ENCODE measurements at regions not wholly inside any gene's neighbourhood (a gene's known extent, or its start where the extent isn't known, plus 50 kb on each side); places are given as distances from the start of the nearest gene placed in this dataset.

GRCh38 chr11:57899378-57899777 lies 124.3 kb upstream of the OR9Q1 start:
- 82% methylated on average over 2 of the region's 2 CpGs for WGBS (ENCODE audit: low lambda C conversion rate, missing lambda C conversion rate)
- no peaks in the 10 kb centered on the region for H4K20me1 ChIP-seq (ENCODE audit: insufficient read depth, poor library complexity, severe bottlenecking)
- no peak overlapping the region for H3K4me3 ChIP-seq
- no peaks in the 10 kb centered on the region for H3K9me2 ChIP-seq (replicated peaks; ENCODE audit: insufficient read depth)
- no peak overlapping the region for H2AFZ ChIP-seq
- no peaks in the 10 kb centered on the region for H3K27me3 ChIP-seq
- H3K4me1 ChIP-seq (ENCODE audit: insufficient read depth): peaks cover 16% of the 10 kb centered on the region
- no peak overlapping the region for H3K4me2 ChIP-seq
- H3K36me3 ChIP-seq (replicated peaks; ENCODE audit: insufficient read depth, low read depth): no peaks in the 10 kb centered on the region
- no peaks in the 10 kb centered on the region for H3K9me3 ChIP-seq (ENCODE audit: low read depth)
- peak overlapping the region; percentile 27 for H3K27ac ChIP-seq
- TF ChIP-seq CTCF (IDR thresholded peaks at IDR 0.05; ENCODE audit: poor library complexity) (no peak), EZH2phosphoT487 (IDR thresholded peaks at IDR 0.05; ENCODE audit: low read depth, severe bottlenecking, unreplicated experiment) (no peak), EZH2 (IDR thresholded peaks at IDR 0.05; ENCODE audit: borderline replicate concordance) (no peak)
- peak; percentile 22 for DNase-seq (ENCODE audit: low spot score)
- H3K79me2 ChIP-seq: no peaks in the 10 kb centered on the region

- no peak overlapping the region for H3K4me2 ChIP-seq
- no peaks in the 10 kb centered on the region for H3K9me3 ChIP-seq (ENCODE audit: low read depth)
- no peaks in the 10 kb centered on the region for H3K79me2 ChIP-seq
- no peak overlapping the region for H2AFZ ChIP-seq
- no peak overlapping the region for H3K4me3 ChIP-seq
- H3K27me3 ChIP-seq: no peaks in the 10 kb centered on the region
- TF ChIP-seq EZH2 (IDR thresholded peaks at IDR 0.05; ENCODE audit: borderline replicate concordance) (no peak), CTCF (IDR thresholded peaks at IDR 0.05; ENCODE audit: poor library complexity) (no peak), EZH2phosphoT487 (IDR thresholded peaks at IDR 0.05; ENCODE audit: low read depth, severe bottlenecking, unreplicated experiment) (no peak)
- no peaks in the 10 kb centered on the region for H3K36me3 ChIP-seq (replicated peaks; ENCODE audit: insufficient read depth, low read depth)
- H3K27ac ChIP-seq: peak overlapping the region; percentile 69
- H4K20me1 ChIP-seq (ENCODE audit: insufficient read depth, poor library complexity, severe bottlenecking): no peaks in the 10 kb centered on the region
- peak; percentile 64 for DNase-seq (ENCODE audit: low spot score)
- no peaks in the 10 kb centered on the region for H3K9me2 ChIP-seq (replicated peaks; ENCODE audit: insufficient read depth)
- 27% methylated on average over 1 of the region's 1 CpG for WGBS (ENCODE audit: low lambda C conversion rate, missing lambda C conversion rate)
- H3K4me1 ChIP-seq (ENCODE audit: insufficient read depth): peaks cover 16% of the 10 kb centered on the region
Measured at GRCh38 chr11:57900320-57900719, 123.4 kb upstream of the OR9Q1 start.

GRCh38 chr11:57901278-57901677 lies 122.4 kb upstream of the OR9Q1 start:
- Histone ChIP-seq H3K4me1 (ENCODE audit: insufficient read depth) (peaks cover 16% of the 10 kb centered on the region), H3K36me3 (replicated peaks; ENCODE audit: insufficient read depth, low read depth) (no peaks in the 10 kb centered on the region), H3K9me2 (replicated peaks; ENCODE audit: insufficient read depth) (no peaks in the 10 kb centered on the region), H3K27me3 (no peaks in the 10 kb centered on the region), H3K79me2 (no peaks in the 10 kb centered on the region), H4K20me1 (ENCODE audit: insufficient read depth, poor library complexity, severe bottlenecking) (no peaks in the 10 kb centered on the region), H2AFZ (no peak overlapping the region), H3K4me2 (no peak overlapping the region), H3K4me3 (no peak overlapping the region), H3K9me3 (ENCODE audit: low read depth) (no peaks in the 10 kb centered on the region), H3K27ac (no peak overlapping the region)
- TF ChIP-seq CTCF (IDR thresholded peaks at IDR 0.05; ENCODE audit: poor library complexity) (no peak), EZH2phosphoT487 (IDR thresholded peaks at IDR 0.05; ENCODE audit: low read depth, severe bottlenecking, unreplicated experiment) (no peak), EZH2 (IDR thresholded peaks at IDR 0.05; ENCODE audit: borderline replicate concordance) (no peak)
- no peak for DNase-seq (ENCODE audit: low spot score)

GRCh38 chr11:57901756-57902155 lies 121.9 kb upstream of the OR9Q1 start:
- 76% methylated on average over 5 of the region's 5 CpGs for whole genome bisulfite sequencing (ENCODE audit: low lambda C conversion rate, missing lambda C conversion rate)

More at GRCh38 chr11:57901756-57902155, 121.9 kb upstream of the OR9Q1 start:
- peaks cover 16% of the 10 kb centered on the region for H3K4me1 ChIP-seq (ENCODE audit: insufficient read depth)
- H3K27me3 ChIP-seq: no peaks in the 10 kb centered on the region
- no peaks in the 10 kb centered on the region for H3K9me3 ChIP-seq (ENCODE audit: low read depth)
- no peak overlapping the region for H3K27ac ChIP-seq
- no peaks in the 10 kb centered on the region for H4K20me1 ChIP-seq (ENCODE audit: insufficient read depth, poor library complexity, severe bottlenecking)
- no peak for TF ChIP-seq CTCF (IDR thresholded peaks at IDR 0.05; ENCODE audit: poor library complexity)
- no peak for TF ChIP-seq EZH2 (IDR thresholded peaks at IDR 0.05; ENCODE audit: borderline replicate concordance)
- TF ChIP-seq EZH2phosphoT487 (IDR thresholded peaks at IDR 0.05; ENCODE audit: low read depth, severe bottlenecking, unreplicated experiment): no peak
- H3K79me2 ChIP-seq: no peaks in the 10 kb centered on the region
- H3K4me2 ChIP-seq: no peak overlapping the region
- H2AFZ ChIP-seq: no peak overlapping the region
- no peak overlapping the region for H3K4me3 ChIP-seq
- H3K9me2 ChIP-seq (replicated peaks; ENCODE audit: insufficient read depth): no peaks in the 10 kb centered on the region
- DNase-seq (ENCODE audit: low spot score): no peak
- H3K36me3 ChIP-seq (replicated peaks; ENCODE audit: insufficient read depth, low read depth): no peaks in the 10 kb centered on the region
